ENCODE measurements at regions not wholly inside any gene's neighbourhood (a gene's known extent, or its start where the extent isn't known, plus 50 kb on each side); places are given as distances from the start of the nearest gene placed in this dataset.

DNA sequence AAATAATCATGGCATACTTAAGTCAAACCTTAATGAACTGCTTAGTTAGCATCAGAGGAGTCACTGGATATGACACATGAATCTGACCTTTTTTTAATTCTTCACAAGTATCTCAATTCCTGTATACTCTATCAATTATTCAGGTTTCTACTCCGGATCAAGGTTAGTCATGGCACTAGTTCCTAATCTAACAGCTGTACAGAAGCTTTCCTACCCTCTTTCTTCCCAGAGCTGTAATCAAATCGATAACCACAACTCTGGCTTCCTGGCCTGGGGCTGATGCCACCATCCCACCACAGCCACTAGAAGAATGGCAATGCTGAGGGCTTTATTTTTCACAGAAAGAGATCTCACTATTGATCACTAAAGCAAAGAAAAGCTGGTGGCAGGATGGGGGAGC lies 718.5 kb downstream of the SMARCA1 start:
- TF ChIP-seq, protein P1, sequence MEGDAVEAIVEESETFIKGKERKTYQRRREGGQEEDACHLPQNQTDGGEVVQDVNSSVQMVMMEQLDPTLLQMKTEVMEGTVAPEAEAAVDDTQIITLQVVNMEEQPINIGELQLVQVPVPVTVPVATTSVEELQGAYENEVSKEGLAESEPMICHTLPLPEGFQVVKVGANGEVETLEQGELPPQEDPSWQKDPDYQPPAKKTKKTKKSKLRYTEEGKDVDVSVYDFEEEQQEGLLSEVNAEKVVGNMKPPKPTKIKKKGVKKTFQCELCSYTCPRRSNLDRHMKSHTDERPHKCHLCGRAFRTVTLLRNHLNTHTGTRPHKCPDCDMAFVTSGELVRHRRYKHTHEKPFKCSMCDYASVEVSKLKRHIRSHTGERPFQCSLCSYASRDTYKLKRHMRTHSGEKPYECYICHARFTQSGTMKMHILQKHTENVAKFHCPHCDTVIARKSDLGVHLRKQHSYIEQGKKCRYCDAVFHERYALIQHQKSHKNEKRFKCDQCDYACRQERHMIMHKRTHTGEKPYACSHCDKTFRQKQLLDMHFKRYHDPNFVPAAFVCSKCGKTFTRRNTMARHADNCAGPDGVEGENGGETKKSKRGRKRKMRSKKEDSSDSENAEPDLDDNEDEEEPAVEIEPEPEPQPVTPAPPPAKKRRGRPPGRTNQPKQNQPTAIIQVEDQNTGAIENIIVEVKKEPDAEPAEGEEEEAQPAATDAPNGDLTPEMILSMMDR (IDR thresholded peaks at IDR 0.05; ENCODE audit: poor library complexity, severe bottlenecking): no peak
- TF ChIP-seq SMC3 (conservative IDR thresholded peaks at IDR 0.05; ENCODE audit: poor library complexity) (no peak), TAF1 (IDR thresholded peaks at IDR 0.05; ENCODE audit: low read depth) (no peak), EZH2 (IDR thresholded peaks at IDR 0.05; ENCODE audit: borderline replicate concordance, insufficient read depth, low read length, poor library complexity, severe bottlenecking) (no peak)
- TF ChIP-seq, protein P2, sequence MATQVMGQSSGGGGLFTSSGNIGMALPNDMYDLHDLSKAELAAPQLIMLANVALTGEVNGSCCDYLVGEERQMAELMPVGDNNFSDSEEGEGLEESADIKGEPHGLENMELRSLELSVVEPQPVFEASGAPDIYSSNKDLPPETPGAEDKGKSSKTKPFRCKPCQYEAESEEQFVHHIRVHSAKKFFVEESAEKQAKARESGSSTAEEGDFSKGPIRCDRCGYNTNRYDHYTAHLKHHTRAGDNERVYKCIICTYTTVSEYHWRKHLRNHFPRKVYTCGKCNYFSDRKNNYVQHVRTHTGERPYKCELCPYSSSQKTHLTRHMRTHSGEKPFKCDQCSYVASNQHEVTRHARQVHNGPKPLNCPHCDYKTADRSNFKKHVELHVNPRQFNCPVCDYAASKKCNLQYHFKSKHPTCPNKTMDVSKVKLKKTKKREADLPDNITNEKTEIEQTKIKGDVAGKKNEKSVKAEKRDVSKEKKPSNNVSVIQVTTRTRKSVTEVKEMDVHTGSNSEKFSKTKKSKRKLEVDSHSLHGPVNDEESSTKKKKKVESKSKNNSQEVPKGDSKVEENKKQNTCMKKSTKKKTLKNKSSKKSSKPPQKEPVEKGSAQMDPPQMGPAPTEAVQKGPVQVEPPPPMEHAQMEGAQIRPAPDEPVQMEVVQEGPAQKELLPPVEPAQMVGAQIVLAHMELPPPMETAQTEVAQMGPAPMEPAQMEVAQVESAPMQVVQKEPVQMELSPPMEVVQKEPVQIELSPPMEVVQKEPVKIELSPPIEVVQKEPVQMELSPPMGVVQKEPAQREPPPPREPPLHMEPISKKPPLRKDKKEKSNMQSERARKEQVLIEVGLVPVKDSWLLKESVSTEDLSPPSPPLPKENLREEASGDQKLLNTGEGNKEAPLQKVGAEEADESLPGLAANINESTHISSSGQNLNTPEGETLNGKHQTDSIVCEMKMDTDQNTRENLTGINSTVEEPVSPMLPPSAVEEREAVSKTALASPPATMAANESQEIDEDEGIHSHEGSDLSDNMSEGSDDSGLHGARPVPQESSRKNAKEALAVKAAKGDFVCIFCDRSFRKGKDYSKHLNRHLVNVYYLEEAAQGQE (IDR thresholded peaks at IDR 0.05; ENCODE audit: borderline replicate concordance): no peak
